Loucy (cell line): ENCODE measurements at regions not wholly inside any gene's neighbourhood (a gene's known extent, or its start where the extent isn't known, plus 50 kb on each side); places are given as distances from the start of the nearest gene placed in this dataset.

ENCODE experiments used
- H2AFZ ChIP-seq: fragments of 200-600 bp; sonication (generic); 2 replicates; pipeline ENCODE4 v1.6.0; 2016; ENCODE audit warnings: antibody characterized with exemption, mild to moderate bottlenecking, low read length, moderate library complexity
- H3F3A ChIP-seq: fragments of 200-600 bp; 2 replicates; pipeline ENCODE4 v1.6.0; 2016; ENCODE audit warnings: antibody characterized with exemption, low read depth, mild to moderate bottlenecking
- H3K27me3 ChIP-seq: fragments of 200-600 bp; sonication (generic); 2 replicates; pipeline ENCODE4 v1.6.1; 2014; ENCODE audit warnings: low read length, mild to moderate bottlenecking; ENCODE audit not compliant: insufficient read depth, poor library complexity, severe bottlenecking
- H3K36me3 ChIP-seq: fragments of 200-600 bp; sonication (generic); 2 replicates; pipeline ENCODE4 v1.6.1; 2016; ENCODE audit warnings: low read length; ENCODE audit not compliant: insufficient read depth
- H3K4me1 ChIP-seq: fragments of 200-600 bp; sonication (generic); 2 replicates; pipeline ENCODE4 v1.5.1; 2014; ENCODE audit warnings: low read length, mild to moderate bottlenecking; ENCODE audit not compliant: insufficient read depth, poor library complexity, severe bottlenecking
- H3K4me2 ChIP-seq: fragments of 200-600 bp; sonication (generic); 2 replicates; pipeline ENCODE4 v1.6.0; 2014; ENCODE audit warnings: antibody characterized with exemption, low read length, low read depth, mild to moderate bottlenecking; ENCODE audit not compliant: poor library complexity, severe bottlenecking
- H3K4me3 ChIP-seq: fragments of 200-600 bp; sonication (generic); 2 replicates; pipeline ENCODE4 v1.5.1; 2014; ENCODE audit warnings: low read length, mild to moderate bottlenecking, mixed read lengths; ENCODE audit not compliant: poor library complexity, severe bottlenecking
- H3K79me2 ChIP-seq: fragments of 200-600 bp; sonication (generic); 2 replicates; pipeline ENCODE4 v1.6.1; 2014; ENCODE audit warnings: low read length; ENCODE audit not compliant: insufficient read depth
- H3K9ac ChIP-seq: fragments of 200-600 bp; sonication (generic); 2 replicates; pipeline ENCODE4 v1.6.0; 2014; ENCODE audit warnings: mild to moderate bottlenecking, low read depth, low read length, moderate library complexity; ENCODE audit not compliant: poor library complexity, severe bottlenecking
- H3K9me2 ChIP-seq: fragments of 200-600 bp; sonication (generic); replicated peaks from 2 replicates; pipeline ENCODE4 v1.6.1; 2016; ENCODE audit warnings: low read depth, low read length, mixed read lengths
- H3K9me3 ChIP-seq: fragments of 200-600 bp; sonication (generic); 2 replicates; pipeline ENCODE4 v1.6.1; 2014; ENCODE audit warnings: mild to moderate bottlenecking, antibody characterized with exemption, low read length, low read depth; ENCODE audit not compliant: insufficient read depth
- H4K20me1 ChIP-seq: fragments of 200-600 bp; sonication (generic); 2 replicates; pipeline ENCODE4 v1.6.0; 2014; ENCODE audit warnings: antibody characterized with exemption, low read length, mild to moderate bottlenecking; ENCODE audit not compliant: insufficient read depth, poor library complexity, severe bottlenecking
- CTCF ChIP-seq: fragments of 200-600 bp; sonication (generic); conservative IDR thresholded peaks from 2 replicates; pipeline ENCODE4 v1.5.1; 2014; ENCODE audit warnings: mild to moderate bottlenecking, antibody characterized with exemption, low read length
- EZH2phosphoT487 ChIP-seq: fragments of 200-600 bp; IDR thresholded peaks from 2 replicates; pipeline ENCODE4 v1.6.1; 2018; ENCODE audit warnings: antibody characterized with exemption, mild to moderate bottlenecking, moderate library complexity, borderline replicate concordance

- no peaks in the 10 kb centered on the region for H3K36me3 ChIP-seq
- H4K20me1 ChIP-seq: no peaks in the 10 kb centered on the region
- no peaks in the 10 kb centered on the region for H3K27me3 ChIP-seq
- no peak overlapping the region for H3K4me3 ChIP-seq
- H3F3A ChIP-seq: no peaks in the 10 kb centered on the region
- no peak overlapping the region for H3K9ac ChIP-seq
- no peak for TF ChIP-seq CTCF
- TF ChIP-seq EZH2phosphoT487: no peak
- no peak overlapping the region for H2AFZ ChIP-seq
- no peaks in the 10 kb centered on the region for H3K9me2 ChIP-seq
- H3K9me3 ChIP-seq: no peaks in the 10 kb centered on the region
- H3K4me2 ChIP-seq: no peak overlapping the region
- no peaks in the 10 kb centered on the region for H3K79me2 ChIP-seq
- H3K4me1 ChIP-seq: peaks cover 18% of the 10 kb centered on the region
Observed at GRCh38 chr6:14977747-14978382, 268.0 kb upstream of the JARID2 start.

GRCh38 chr6:14981960-14982359 lies 263.9 kb upstream of the JARID2 start:
- H3K36me3 ChIP-seq: no peaks in the 10 kb centered on the region
- H3K9me2 ChIP-seq: no peaks in the 10 kb centered on the region
- no peaks in the 10 kb centered on the region for H3K27me3 ChIP-seq
- no peak overlapping the region for H3K4me2 ChIP-seq
- no peak overlapping the region for H3K4me3 ChIP-seq
- TF ChIP-seq EZH2phosphoT487: no peak
- no peak for TF ChIP-seq CTCF
- H2AFZ ChIP-seq: peak overlapping the region; percentile 13; the same call in 1 of the 2 replicates
- no peaks in the 10 kb centered on the region for H4K20me1 ChIP-seq
- H3K79me2 ChIP-seq: no peaks in the 10 kb centered on the region
- no peaks in the 10 kb centered on the region for H3K4me1 ChIP-seq
- no peaks in the 10 kb centered on the region for H3K9me3 ChIP-seq
- no peak overlapping the region for H3K9ac ChIP-seq
- H3F3A ChIP-seq: no peaks in the 10 kb centered on the region

- Histone ChIP-seq H3K4me1 (no peaks in the 10 kb centered on the region), H3K79me2 (no peaks in the 10 kb centered on the region), H3K9ac (no peak overlapping the region), H3K27me3 (no peaks in the 10 kb centered on the region), H3F3A (no peaks in the 10 kb centered on the region), H3K4me2 (no peak overlapping the region), H2AFZ (no peak overlapping the region), H3K36me3 (no peaks in the 10 kb centered on the region), H3K9me3 (no peaks in the 10 kb centered on the region), H4K20me1 (no peaks in the 10 kb centered on the region), H3K9me2 (no peaks in the 10 kb centered on the region), H3K4me3 (no peak overlapping the region)
- TF ChIP-seq CTCF (no peak), EZH2phosphoT487 (no peak)
Observed at GRCh38 chr6:14983599-14984518, 262.0 kb upstream of the JARID2 start.
